Bronchial epithelial cell (primary cell): ENCODE measurements at regions not wholly inside any gene's neighbourhood (a gene's known extent, or its start where the extent isn't known, plus 50 kb on each side); places are given as distances from the start of the nearest gene placed in this dataset.
"Not testable (repeated sequence)": the region's sequence is repeated elsewhere in the genome, so short reads cannot be mapped to it uniquely, and the experiment has no call there.

Experiments used
- DNase-seq: peaks from one replicate; pipeline ENCODE4 v3.0.0-alpha.2; 2010; ENCODE audit warnings: low read depth
- FAIRE-seq: peaks from 2 replicates; lab custom pipeline; 2011; peaks lifted over from hg19 to GRCh38; lab: Jason Lieb, UNC
- H3K27me3 ChIP-seq: 2 replicates; pipeline ENCODE4 v1.5.1; 2011; ENCODE audit warnings: low read length; ENCODE audit not compliant: control insufficient read depth, insufficient read depth
- H3K36me3 ChIP-seq: 2 replicates; pipeline ENCODE4 v1.5.1; 2011; ENCODE audit warnings: low read length; ENCODE audit not compliant: control insufficient read depth, insufficient read depth
- H3K4me3 ChIP-seq: 2 replicates; pipeline ENCODE4 v1.5.1; 2011; ENCODE audit warnings: mild to moderate bottlenecking, low read depth, low read length, control low read depth
- TF ChIP-seq, protein P1 (sequence below): IDR thresholded peaks from 2 replicates; pipeline ENCODE4 v1.5.1; 2011; ENCODE audit warnings: mild to moderate bottlenecking, moderate library complexity, low read length, control low read depth, inconsistent platforms; ENCODE audit not compliant: insufficient read depth, severe bottlenecking

GRCh38 chrX:47776292-47777006 is 60.3 kb upstream of the ZNF81 start:
- H3K27me3 ChIP-seq, result no peaks in the 10 kb centered on the region
- DNase-seq (no peak), FAIRE-seq (no peak)
- H3K36me3 ChIP-seq, result no peaks in the 10 kb centered on the region
- TF ChIP-seq, protein P1, sequence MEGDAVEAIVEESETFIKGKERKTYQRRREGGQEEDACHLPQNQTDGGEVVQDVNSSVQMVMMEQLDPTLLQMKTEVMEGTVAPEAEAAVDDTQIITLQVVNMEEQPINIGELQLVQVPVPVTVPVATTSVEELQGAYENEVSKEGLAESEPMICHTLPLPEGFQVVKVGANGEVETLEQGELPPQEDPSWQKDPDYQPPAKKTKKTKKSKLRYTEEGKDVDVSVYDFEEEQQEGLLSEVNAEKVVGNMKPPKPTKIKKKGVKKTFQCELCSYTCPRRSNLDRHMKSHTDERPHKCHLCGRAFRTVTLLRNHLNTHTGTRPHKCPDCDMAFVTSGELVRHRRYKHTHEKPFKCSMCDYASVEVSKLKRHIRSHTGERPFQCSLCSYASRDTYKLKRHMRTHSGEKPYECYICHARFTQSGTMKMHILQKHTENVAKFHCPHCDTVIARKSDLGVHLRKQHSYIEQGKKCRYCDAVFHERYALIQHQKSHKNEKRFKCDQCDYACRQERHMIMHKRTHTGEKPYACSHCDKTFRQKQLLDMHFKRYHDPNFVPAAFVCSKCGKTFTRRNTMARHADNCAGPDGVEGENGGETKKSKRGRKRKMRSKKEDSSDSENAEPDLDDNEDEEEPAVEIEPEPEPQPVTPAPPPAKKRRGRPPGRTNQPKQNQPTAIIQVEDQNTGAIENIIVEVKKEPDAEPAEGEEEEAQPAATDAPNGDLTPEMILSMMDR, result no peak
- H3K4me3 ChIP-seq, result no peak overlapping the region

DNA sequence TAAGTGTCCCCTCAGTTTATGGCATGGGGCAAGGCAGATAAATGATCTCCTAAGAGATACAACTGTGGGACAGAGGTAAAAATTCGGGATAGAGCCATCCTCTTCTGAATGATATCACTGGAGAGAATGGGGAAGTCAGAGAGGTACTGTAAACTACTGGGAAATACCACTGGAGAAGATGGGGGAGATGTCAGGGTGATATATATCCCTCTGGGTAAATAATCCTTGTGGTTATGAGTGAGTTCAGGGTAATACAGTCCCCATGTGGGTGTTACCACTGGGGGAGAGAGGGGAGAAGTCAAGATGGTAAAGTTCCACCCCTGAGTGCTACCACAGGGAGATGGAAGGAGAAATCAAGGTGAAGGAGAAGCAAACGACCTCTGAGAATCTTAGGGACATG is 63.9 kb upstream of the ZNF81 start:
- no peak for FAIRE-seq
- no peak overlapping the region for H3K4me3 ChIP-seq
- no peaks in the 10 kb centered on the region for H3K36me3 ChIP-seq
- DNase-seq, result no peak
- H3K27me3 ChIP-seq, result no peaks in the 10 kb centered on the region
- TF ChIP-seq, protein P1, result no peak

DNA sequence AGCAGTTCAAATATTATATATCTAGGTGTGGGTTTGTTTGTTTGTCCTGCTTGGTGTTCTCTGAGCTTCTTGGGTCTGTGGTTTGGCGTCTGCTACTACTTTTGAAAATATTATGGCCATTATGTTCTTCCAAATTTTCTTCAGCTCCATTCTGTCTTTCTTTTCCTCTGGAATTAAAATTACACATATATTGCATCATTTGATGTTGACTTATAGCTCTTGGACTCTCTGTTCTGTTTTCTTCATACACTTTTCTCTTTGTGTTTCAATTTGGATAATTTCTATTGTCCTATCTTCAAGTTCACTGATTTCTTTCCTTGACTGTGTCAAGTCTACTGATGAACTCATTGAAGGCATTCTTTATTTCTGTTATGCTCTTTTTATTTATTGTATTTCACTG is 65.2 kb upstream of the ZNF81 start:
- Histone ChIP-seq H3K4me3 (no peak overlapping the region), H3K36me3 (no peaks in the 10 kb centered on the region), H3K27me3 (no peaks in the 10 kb centered on the region)
- DNase-seq (no peak), FAIRE-seq (no peak)
- TF ChIP-seq, protein P1, result no peak

- H3K4me3 ChIP-seq, FAIRE-seq, DNase-seq, H3K36me3 ChIP-seq, H3K27me3 ChIP-seq: not testable (repeated sequence)
Observed at GRCh38 chrX:47762826-47763225, 73.9 kb upstream of the ZNF81 start.

DNA sequence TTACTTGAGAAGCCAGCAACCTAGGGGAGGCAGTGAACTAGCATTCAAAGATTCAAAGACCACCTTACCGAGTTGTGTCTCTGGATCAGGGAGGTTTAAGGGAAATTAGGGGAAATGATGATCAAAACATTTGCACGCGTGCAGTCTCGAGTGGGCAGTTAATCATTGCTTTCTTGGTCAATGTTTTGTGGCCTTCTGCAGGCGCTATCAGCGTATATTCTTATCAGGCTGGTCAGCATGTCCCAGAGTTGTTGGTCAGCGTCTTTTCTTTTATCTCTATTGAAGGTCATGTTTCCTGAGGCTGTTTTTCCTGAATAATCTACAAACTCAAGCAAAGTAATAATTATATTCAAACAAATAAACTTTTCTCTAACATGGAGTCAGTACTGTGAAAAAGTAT is 84.0 kb upstream of the ZNF81 start:
- no peaks in the 10 kb centered on the region for H3K36me3 ChIP-seq
- no peak overlapping the region for H3K4me3 ChIP-seq
- TF ChIP-seq, protein P1, result no peak
- FAIRE-seq, result no peak
- DNase-seq, result no peak
- H3K27me3 ChIP-seq, result no peaks in the 10 kb centered on the region

GRCh38 chrX:47751670-47752069 is 85.0 kb upstream of the ZNF81 start:
- H3K4me3 ChIP-seq, result no peak overlapping the region
- H3K27me3 ChIP-seq, result no peaks in the 10 kb centered on the region
- no peaks in the 10 kb centered on the region for H3K36me3 ChIP-seq
- FAIRE-seq (no peak), DNase-seq (peak; percentile 20)
- TF ChIP-seq, protein P1, result peak; percentile 61
